GM18499 (cell line): ENCODE measurements at regions not wholly inside any gene's neighbourhood (a gene's known extent, or its start where the extent isn't known, plus 50 kb on each side); places are given as distances from the start of the nearest gene placed in this dataset.
"Not testable (repeated sequence)": the region's sequence is repeated elsewhere in the genome, so short reads cannot be mapped to it uniquely, and the experiment has no call there.

Experiments used
- ATAC-seq: cut with Tn5 transposase; IDR thresholded peaks from one replicate; pipeline ENCODE4 v1.9.1; 2021; ENCODE audit warnings: moderate number of reproducible peaks; ENCODE audit not compliant: insufficient read depth, unreplicated experiment

DNA sequence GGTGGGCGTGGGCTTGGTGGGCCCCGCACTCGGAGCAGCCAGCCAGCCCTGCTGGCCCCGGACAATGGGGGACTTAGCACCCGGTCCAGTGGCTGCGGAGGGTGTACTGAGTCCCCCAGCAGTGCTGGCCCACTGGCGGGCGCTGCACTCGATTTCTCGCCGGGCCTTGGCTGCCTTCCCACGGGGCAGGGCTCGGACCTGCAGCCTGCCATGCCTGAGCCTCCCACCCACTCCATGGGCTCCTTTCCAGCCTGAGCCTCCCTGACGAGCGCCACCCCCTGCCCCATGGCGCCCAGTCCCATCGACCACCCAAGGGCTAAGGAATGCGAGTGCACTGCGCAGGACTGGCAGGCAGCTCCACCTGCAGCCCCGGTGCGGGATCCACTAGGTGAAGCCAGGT lies 2147.6 kb downstream of the LRRC4C start:
- ATAC-seq = not testable (repeated sequence)

DNA sequence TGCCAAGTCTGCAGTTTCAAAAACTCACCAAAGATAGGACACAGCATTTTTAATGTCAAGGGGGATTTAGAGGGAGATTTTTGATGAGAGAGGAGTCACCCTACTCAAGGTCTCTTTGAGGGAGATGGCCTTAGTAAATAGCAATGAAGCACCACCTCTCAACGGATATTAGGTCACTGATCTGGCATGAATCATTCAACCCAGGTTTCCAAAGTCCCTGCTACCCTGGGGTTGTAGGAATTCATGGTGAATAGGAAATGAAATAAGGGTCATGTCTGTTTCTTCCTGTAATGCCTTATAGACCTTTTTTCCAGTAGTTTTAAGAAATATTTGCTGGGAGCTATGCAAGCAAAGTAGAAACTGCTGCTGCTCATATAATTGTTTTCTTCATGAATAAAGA lies 2154.9 kb downstream of the LRRC4C start:
- no peak for ATAC-seq

DNA sequence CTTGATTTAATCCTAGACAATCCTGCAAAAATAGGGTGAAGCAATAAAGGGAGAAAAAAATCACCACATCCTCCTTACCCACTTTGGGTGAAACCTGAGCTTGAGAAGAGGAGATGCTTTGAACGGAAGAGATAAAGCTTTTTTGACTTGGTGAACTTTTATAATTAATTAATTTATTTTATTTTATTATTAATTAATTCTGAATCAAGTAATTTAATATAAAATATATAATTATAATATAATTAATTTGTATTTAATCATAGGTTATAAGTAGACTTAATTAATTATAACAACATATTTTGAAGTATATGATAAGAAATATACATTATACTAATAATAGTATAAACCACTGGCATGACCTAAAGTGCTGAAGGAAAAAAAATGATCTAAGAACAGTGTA lies 2164.8 kb downstream of the LRRC4C start:
- no peak for ATAC-seq

GRCh38 chr11:39288011-39288410 lies 2171.4 kb downstream of the LRRC4C start:
- no peak for ATAC-seq

- ATAC-seq = no peak
Observed at GRCh38 chr11:39268176-39268690, 2191.2 kb downstream of the LRRC4C start.

GRCh38 chr11:39255648-39256047 lies 2203.8 kb downstream of the LRRC4C start:
- ATAC-seq = no peak

- ATAC-seq = no peak
Observed at GRCh38 chr11:39249566-39250365, 2209.7 kb downstream of the LRRC4C start.

DNA sequence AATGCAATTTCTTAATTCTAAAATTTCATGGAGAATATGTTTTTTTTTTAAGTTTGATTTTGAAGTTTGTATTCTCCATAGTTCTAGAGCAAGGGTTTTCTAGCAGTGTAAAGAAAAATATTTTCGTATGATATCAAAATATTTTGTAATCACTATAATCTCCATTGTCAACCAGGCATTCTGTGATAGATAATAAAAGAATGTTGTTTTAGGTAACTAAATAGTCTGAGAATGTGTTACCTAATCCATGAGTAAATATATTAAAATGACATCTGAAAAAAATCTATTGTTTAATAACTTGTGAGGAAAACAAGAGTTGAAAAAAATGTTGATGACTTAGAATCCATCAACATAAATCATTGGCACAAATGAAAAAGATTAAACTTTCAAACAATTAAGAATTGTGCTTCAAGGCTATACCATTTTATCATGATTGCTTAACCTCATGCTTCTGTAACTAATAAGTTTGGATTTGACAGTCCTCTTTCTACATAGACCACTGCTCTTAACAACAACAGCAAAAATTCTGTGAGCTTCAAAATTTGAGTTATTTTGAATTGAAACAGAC lies 2211.8 kb downstream of the LRRC4C start:
- no peak for ATAC-seq

- ATAC-seq = no peak
Observed at GRCh38 chr11:39239553-39239952, 2219.9 kb downstream of the LRRC4C start.

DNA sequence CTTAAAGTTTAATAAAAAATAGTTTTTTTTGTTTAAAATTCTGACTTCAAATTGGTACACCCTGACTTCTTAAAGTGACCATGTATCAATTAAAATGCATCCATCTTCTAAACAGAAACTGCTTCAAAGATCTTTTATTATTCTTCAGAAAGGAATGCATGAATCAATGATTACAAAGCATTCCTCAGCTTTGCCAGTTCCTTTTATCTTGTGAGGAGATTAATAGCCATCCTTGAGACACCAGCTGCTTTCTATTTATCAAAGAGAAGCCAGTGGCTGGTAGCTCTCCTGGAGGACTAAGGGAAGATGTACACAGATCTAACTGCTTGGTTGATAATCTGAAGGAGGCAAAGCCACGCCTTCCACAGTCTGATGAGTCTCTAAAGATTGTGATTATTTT lies 2222.5 kb downstream of the LRRC4C start:
- no peak for ATAC-seq

GRCh38 chr11:39221550-39222138 lies 2237.8 kb downstream of the LRRC4C start:
- ATAC-seq = no peak

DNA sequence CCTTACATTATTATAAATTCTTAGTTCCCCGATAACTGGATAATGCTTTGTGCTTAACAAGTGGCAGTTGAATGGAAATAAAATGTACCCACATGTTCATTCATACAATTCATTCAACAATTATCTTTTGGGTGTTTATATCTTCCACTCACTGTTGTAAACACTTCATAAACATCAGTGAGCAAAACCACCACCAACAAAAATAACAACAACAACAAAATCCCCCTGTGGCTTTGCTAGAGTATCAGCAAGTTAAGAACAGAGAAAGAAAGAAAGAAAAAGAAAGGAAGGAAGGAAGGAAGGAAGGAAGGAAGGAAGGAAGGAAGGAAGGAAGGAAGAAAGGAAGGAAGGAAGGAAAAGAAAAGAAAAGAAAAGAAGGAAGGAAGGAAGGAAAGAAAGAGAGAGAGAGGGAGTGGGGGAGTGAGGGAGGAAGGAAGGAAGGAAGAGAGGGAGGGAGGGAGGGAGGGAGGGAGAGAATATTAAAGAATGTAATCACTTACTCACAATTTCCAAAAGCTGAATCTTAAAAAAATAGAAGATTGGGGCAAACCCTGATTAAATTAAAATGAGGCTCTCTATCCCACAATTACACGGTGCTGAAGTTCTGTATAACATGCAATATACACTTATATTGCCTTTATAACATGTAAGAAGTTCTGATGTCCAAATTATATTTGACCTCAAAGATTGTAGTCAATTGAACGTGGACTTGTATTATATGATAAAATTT lies 2238.8 kb downstream of the LRRC4C start:
- ATAC-seq = no peak

- ATAC-seq = no peak
Observed at GRCh38 chr11:39220069-39220468, 2239.4 kb downstream of the LRRC4C start.

GRCh38 chr11:39209981-39210380 lies 2249.5 kb downstream of the LRRC4C start:
- no peak for ATAC-seq

- ATAC-seq = no peak
Observed at GRCh38 chr11:39205236-39205995, 2254.0 kb downstream of the LRRC4C start.

DNA sequence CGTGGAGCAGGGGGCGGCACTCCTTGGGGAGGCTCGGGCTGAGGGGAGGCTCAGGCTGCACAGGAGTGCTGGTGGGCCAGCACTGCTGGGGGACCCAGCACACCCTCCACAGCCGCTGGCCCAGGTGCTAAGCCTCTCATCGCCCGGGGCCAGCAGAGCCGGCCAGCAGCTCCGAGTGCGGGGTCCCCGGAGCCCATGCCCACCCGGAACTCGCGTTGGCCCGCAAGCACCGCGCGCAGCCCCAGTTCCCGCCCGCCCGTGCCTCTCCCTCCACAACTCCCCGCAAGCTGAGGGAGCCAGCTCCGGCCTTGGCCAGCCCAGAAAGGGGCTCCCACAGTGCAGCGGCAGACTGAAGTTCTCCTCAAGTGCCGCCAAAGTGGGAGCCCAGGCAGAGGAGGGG lies 2266.8 kb downstream of the LRRC4C start:
- ATAC-seq = no peak

DNA sequence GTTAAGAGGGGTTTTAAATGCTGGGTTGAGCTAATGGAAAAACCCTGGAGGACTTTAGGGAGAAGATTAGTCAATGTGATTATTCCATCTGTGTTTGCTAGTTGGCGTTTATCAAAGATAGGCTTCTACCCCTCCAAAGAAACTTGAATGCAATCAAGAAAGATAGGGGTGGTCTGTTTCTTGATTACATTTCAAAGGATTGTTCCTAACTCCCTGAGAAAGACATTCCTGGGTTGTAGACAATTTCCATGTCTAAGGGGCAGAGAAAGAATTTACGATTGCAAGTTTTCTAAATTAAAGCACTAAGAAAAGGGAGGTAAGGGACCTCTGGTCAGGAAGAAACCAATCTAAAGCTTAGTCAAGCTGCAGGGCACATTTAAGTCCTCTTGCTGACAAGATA lies 2268.7 kb downstream of the LRRC4C start:
- no peak for ATAC-seq

- ATAC-seq = no peak
Observed at GRCh38 chr11:39177678-39178077, 2281.8 kb downstream of the LRRC4C start.

DNA sequence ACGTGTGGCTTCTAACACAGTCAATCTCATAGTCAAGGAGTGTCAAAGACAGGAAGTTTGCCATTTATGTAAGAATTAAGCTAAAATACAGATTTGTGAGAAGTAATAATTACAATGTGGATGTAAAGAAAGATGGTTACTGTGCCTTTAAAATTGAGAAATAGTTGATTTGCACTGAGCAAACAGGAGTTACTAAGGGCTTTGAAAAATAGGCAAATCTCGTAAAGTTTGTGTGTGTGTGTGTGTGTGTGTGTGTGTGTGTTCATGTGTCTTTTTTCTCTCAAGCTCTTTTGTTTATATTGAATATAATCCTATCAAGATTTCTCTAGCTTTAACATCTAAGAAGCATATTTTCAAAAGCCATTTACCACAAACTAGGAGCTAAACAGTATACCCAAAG lies 2284.5 kb downstream of the LRRC4C start:
- ATAC-seq = no peak

DNA sequence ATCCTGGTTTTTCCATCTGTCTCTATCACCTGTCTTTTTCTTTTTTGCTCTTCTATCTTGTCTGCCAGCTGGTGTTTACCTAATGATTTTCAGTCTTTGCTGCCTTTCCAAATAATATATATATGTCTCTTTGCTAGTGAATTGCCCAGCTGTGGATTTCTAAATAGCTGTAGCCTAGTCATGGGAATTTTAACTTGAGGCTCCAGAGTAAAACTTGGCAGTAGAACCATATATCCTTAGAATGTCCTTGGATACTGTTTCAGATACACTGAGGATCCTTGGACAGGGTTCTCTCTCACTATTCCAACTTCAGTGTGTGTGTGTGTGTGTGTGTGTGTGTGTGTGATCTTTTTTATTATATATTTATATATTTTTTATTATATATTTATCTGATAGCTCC lies 2285.3 kb downstream of the LRRC4C start:
- no peak for ATAC-seq
